ENCODE measurements at regions not wholly inside any gene's neighbourhood (a gene's known extent, or its start where the extent isn't known, plus 50 kb on each side); places are given as distances from the start of the nearest gene placed in this dataset.

- TF ChIP-seq, protein P1, sequence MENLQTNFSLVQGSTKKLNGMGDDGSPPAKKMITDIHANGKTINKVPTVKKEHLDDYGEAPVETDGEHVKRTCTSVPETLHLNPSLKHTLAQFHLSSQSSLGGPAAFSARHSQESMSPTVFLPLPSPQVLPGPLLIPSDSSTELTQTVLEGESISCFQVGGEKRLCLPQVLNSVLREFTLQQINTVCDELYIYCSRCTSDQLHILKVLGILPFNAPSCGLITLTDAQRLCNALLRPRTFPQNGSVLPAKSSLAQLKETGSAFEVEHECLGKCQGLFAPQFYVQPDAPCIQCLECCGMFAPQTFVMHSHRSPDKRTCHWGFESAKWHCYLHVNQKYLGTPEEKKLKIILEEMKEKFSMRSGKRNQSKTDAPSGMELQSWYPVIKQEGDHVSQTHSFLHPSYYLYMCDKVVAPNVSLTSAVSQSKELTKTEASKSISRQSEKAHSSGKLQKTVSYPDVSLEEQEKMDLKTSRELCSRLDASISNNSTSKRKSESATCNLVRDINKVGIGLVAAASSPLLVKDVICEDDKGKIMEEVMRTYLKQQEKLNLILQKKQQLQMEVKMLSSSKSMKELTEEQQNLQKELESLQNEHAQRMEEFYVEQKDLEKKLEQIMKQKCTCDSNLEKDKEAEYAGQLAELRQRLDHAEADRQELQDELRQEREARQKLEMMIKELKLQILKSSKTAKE (IDR thresholded peaks at IDR 0.05; ENCODE audit: low read depth, poor library complexity, severe bottlenecking) = no peak
- TF ChIP-seq WRNIP1 (IDR thresholded peaks at IDR 0.05; ENCODE audit: borderline replicate concordance, low read depth, low read length) (no peak), HCFC1 (IDR thresholded peaks at IDR 0.05; ENCODE audit: low read length) (no peak), IRF5 (IDR thresholded peaks at IDR 0.05; ENCODE audit: borderline replicate concordance) (no peak), BRCA1 (IDR thresholded peaks at IDR 0.05; ENCODE audit: low read depth, low read length) (no peak), STAT1 (conservative IDR thresholded peaks at IDR 0.05) (no peak), NBN (IDR thresholded peaks at IDR 0.05) (no peak), RB1 (IDR thresholded peaks at IDR 0.05; ENCODE audit: borderline replicate concordance) (no peak), ATF2 (IDR thresholded peaks at IDR 0.05; ENCODE audit: low read length) (peak; percentile 38; the same call in 1 of the 2 replicates), MXI1 (IDR thresholded peaks at IDR 0.05; ENCODE audit: low read depth, low read length) (no peak), NR2F1 (conservative IDR thresholded peaks at IDR 0.05) (no peak)
Observed at GRCh38 chr2:13401312-13401711, 684.6 kb downstream of the TRIB2 start (continued).
